ENCODE measurements at regions not wholly inside any gene's neighbourhood (a gene's known extent, or its start where the extent isn't known, plus 50 kb on each side); places are given as distances from the start of the nearest gene placed in this dataset.

DNA sequence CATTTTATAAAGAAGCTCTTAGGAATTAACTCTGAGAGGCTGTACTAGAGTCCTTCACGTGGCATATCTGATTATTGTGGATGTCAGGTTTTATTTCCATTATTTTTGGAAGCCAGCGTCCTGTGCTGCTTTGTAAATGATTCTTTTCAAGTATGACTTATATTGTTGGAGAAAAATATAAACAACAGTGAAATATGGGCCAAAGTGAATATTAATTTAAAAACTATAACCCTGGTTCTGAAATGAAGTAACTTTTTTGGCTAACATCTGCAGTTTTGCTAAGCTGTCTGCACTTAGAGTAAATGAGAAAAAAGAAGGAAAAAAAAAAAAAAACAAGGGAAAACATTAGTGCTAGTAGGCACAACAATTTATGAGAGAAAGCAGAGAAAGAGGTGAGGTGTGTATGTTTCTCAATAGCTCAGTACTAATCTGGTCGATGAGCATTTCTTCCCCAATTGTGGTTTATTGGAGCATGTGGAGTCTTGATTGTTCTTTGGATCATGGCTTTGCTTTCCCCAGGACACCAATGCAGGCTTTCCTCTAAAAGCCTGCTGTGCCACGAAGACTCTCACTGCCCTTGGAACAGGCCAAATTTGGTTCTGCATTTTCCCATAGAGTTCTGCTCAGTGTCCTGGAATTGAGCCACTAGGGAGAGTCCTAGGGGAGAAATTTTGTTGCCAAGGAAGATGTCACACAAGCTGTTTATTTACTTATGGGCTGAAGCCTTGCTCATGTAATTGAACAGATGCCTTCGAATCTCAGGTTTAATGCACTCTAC is 273.3 kb downstream of the DKK2 start:
- TF ChIP-seq POLR2A (IDR thresholded peaks at IDR 0.05): no peak
- TF ChIP-seq, protein P1, sequence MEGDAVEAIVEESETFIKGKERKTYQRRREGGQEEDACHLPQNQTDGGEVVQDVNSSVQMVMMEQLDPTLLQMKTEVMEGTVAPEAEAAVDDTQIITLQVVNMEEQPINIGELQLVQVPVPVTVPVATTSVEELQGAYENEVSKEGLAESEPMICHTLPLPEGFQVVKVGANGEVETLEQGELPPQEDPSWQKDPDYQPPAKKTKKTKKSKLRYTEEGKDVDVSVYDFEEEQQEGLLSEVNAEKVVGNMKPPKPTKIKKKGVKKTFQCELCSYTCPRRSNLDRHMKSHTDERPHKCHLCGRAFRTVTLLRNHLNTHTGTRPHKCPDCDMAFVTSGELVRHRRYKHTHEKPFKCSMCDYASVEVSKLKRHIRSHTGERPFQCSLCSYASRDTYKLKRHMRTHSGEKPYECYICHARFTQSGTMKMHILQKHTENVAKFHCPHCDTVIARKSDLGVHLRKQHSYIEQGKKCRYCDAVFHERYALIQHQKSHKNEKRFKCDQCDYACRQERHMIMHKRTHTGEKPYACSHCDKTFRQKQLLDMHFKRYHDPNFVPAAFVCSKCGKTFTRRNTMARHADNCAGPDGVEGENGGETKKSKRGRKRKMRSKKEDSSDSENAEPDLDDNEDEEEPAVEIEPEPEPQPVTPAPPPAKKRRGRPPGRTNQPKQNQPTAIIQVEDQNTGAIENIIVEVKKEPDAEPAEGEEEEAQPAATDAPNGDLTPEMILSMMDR (IDR thresholded peaks at IDR 0.05): no peak
